Endothelial cell of umbilical vein (primary cell): ENCODE measurements at regions not wholly inside any gene's neighbourhood (a gene's known extent, or its start where the extent isn't known, plus 50 kb on each side); places are given as distances from the start of the nearest gene placed in this dataset.
"Not testable (repeated sequence)": the region's sequence is repeated elsewhere in the genome, so short reads cannot be mapped to it uniquely, and the experiment has no call there.

ENCODE experiments used
- BruUV-seq: library from RNA; stranded (reverse); fragments of 400-500 nt; replicated peaks from 2 replicates; lab custom pipeline; 2021; lab: Mats Ljungman, UMichigan
- CTCF ChIA-PET: fragments of 300-600, 350-600 bp; sonication (Branson Sonifier 250); formaldehyde crosslinking; loops from one replicate; lab custom pipeline; 2021; ENCODE audit warnings: antibody characterized with exemption, inconsistent platforms; lab: Charles Lee
- POLR2A ChIA-PET: fragments of 300-600, 350-600 bp; sonication (Branson Sonifier 250); formaldehyde crosslinking; loops from one replicate; lab custom pipeline; 2021; ENCODE audit warnings: antibody characterized with exemption, inconsistent platforms; lab: Charles Lee
- DNase-seq: peaks from one replicate; pipeline ENCODE4 v3.0.0-alpha.2; 2011; ENCODE audit warnings: low read depth, low spot score
- FAIRE-seq: peaks from 2 replicates; lab custom pipeline; 2011; peaks lifted over from hg19 to GRCh38; lab: Jason Lieb, UNC
- H2AFZ ChIP-seq: 2 replicates; pipeline ENCODE4 v1.6.0; 2012; ENCODE audit warnings: low read depth, low read length, control low read depth, inconsistent platforms
- H3K27ac ChIP-seq: 2 replicates; pipeline ENCODE4 v1.5.1; 2011; ENCODE audit warnings: low read depth, mild to moderate bottlenecking, control low read depth, low read length, moderate library complexity; ENCODE audit not compliant: insufficient read depth
- H3K27me3 ChIP-seq, 2 experiments: 2 replicates each; pipeline versions ENCODE4 v1.6.0 to v1.6.1; 2011; ENCODE audit warnings: low read length in 2 of 2, mixed read lengths in 1 of 2; ENCODE audit not compliant: control insufficient read depth in 2 of 2, insufficient read depth in 2 of 2
- H3K36me3 ChIP-seq, 2 experiments: 2 replicates in 1 of 2; 3 replicates in 1 of 2; pipeline ENCODE4 v1.5.1; 2011; ENCODE audit warnings: low read length in 2 of 2, mild to moderate bottlenecking in 1 of 2, moderate library complexity in 1 of 2; ENCODE audit not compliant: control insufficient read depth in 2 of 2, insufficient read depth in 2 of 2; ENCODE audit errors: extremely low read depth in 1 of 2
- H3K4me1 ChIP-seq: 3 replicates; pipeline ENCODE4 v1.5.1; 2011; ENCODE audit warnings: mild to moderate bottlenecking, low read length; ENCODE audit not compliant: control insufficient read depth, insufficient read depth; ENCODE audit errors: extremely low read depth
- H3K4me2 ChIP-seq: 2 replicates; pipeline ENCODE4 v1.6.1; 2011; ENCODE audit warnings: low read length, control low read depth, mixed read lengths; ENCODE audit not compliant: insufficient read depth
- H3K4me3 ChIP-seq, 3 experiments: fragments of 200-600 bp in 1 of 3; sonication (generic), shearing (Covaris generic) in 1 of 3; replicated peaks in 1 of 3; 2 replicates each; pipeline ENCODE4 v1.5.1; 2011 to 2016; ENCODE audit warnings: control low read depth in 3 of 3, low read length in 3 of 3, mild to moderate bottlenecking in 2 of 3, inconsistent platforms in 1 of 3, low read depth in 1 of 3, moderate library complexity in 1 of 3; ENCODE audit not compliant: insufficient read depth in 1 of 3
- H3K79me2 ChIP-seq: 2 replicates; pipeline ENCODE4 v1.6.0; 2012; ENCODE audit warnings: low read length, inconsistent platforms; ENCODE audit not compliant: control insufficient read depth, insufficient read depth
- H3K9ac ChIP-seq: replicated peaks from 2 replicates; pipeline ENCODE3; 2011; ENCODE audit warnings: low read length, control low read depth; ENCODE audit not compliant: insufficient read depth; ENCODE audit errors: extremely low read depth
- H3K9me1 ChIP-seq: replicated peaks from 3 replicates; pipeline ENCODE4 v1.6.0; 2011; ENCODE audit warnings: mild to moderate bottlenecking, low read length; ENCODE audit not compliant: control insufficient read depth, insufficient read depth; ENCODE audit errors: extremely low read depth
- H3K9me3 ChIP-seq: replicated peaks from 2 replicates; pipeline ENCODE4 v1.5.1; 2012; ENCODE audit warnings: low read length, inconsistent platforms; ENCODE audit not compliant: control insufficient read depth, insufficient read depth
- H4K20me1 ChIP-seq: replicated peaks from 2 replicates; pipeline ENCODE3; 2011; ENCODE audit warnings: mild to moderate bottlenecking, low read length; ENCODE audit not compliant: control insufficient read depth, insufficient read depth; ENCODE audit errors: extremely low read depth
- CTCF ChIP-seq, 2 donors: IDR thresholded peaks; 1 replicate in 1 of 2; 2 replicates in 1 of 2; pipeline ENCODE4 v1.5.1; 2011; ENCODE audit warnings: low read length in 2 of 2, mild to moderate bottlenecking in 2 of 2, moderate library complexity in 2 of 2, control low read depth in 1 of 2, inconsistent platforms in 1 of 2, low read depth in 1 of 2; ENCODE audit not compliant: insufficient read depth in 1 of 2; ENCODE audit errors: extremely low read depth in 1 of 2
- FOS ChIP-seq: IDR thresholded peaks from 2 replicates; pipeline ENCODE4 v1.6.1; 2011; ENCODE audit warnings: mild to moderate bottlenecking, low read length, moderate library complexity, borderline replicate concordance; ENCODE audit not compliant: insufficient read depth
- GATA2 ChIP-seq: IDR thresholded peaks from 2 replicates; pipeline ENCODE4 v1.7.0; 2011; ENCODE audit warnings: low read depth, mild to moderate bottlenecking, moderate library complexity, mixed read lengths, low read length; ENCODE audit not compliant: insufficient read length, insufficient read depth
- JUN ChIP-seq: IDR thresholded peaks from 2 replicates; pipeline ENCODE4 v1.6.1; 2011; ENCODE audit warnings: borderline replicate concordance, low read depth; ENCODE audit not compliant: insufficient read length, insufficient read depth
- MYC ChIP-seq: IDR thresholded peaks from one replicate; pipeline ENCODE4 v1.6.1; 2011; ENCODE audit warnings: mild to moderate bottlenecking, low read depth, low read length
- POLR2A ChIP-seq: IDR thresholded peaks from 2 replicates; pipeline ENCODE4 v1.6.1; 2012; ENCODE audit warnings: low read depth, mild to moderate bottlenecking, control low read depth, low read length
- POLR2AphosphoS5 ChIP-seq: IDR thresholded peaks from 2 replicates; pipeline ENCODE4 v1.6.1; 2012; ENCODE audit warnings: low read depth, mild to moderate bottlenecking, control low read depth, low read length, moderate library complexity; ENCODE audit not compliant: insufficient read depth
- dilution Hi-C: fragments of 300-500 bp; cut with MboI; formaldehyde crosslinking; loops from one replicate; pipeline ENCODE4 v1.15.0; 2019; ENCODE audit warnings: low sequenced_read_pairs; ENCODE audit not compliant: extremely low pct_ligation_motif_present
- intact Hi-C: fragments of 100-400 bp; cut with micrococcal nuclease; formaldehyde crosslinking; loops from one replicate; pipeline ENCODE4 v1.10.0; 2022

- FAIRE-seq = no peak
- intact Hi-C loops (no loop called here), dilution Hi-C loops (no loop called here)
- Histone ChIP-seq H4K20me1 (no peaks in the 10 kb centered on the region), H3K79me2 (no peaks in the 10 kb centered on the region), H3K4me3 (no peak overlapping the region), H3K4me1 (no peaks in the 10 kb centered on the region), H3K4me2 (no peak overlapping the region), H3K27ac (no peak overlapping the region), H2AFZ (no peak overlapping the region), H3K9me1 (no peaks in the 10 kb centered on the region), H3K36me3 (no peaks in the 10 kb centered on the region), H3K9me3 (peaks cover 7% of the 10 kb centered on the region), H3K27me3 (no peaks in the 10 kb centered on the region), H3K9ac (no peak overlapping the region)
- ChIA-PET POLR2A (no interaction called here), CTCF (no interaction called here)
- TF ChIP-seq JUN (no peak), FOS (no peak), CTCF (IDR thresholded peaks at IDR 0.05; ENCODE audit: extremely low read depth in 1 of 2, insufficient read depth in 1 of 2, low read depth in 1 of 2, low read length in 2 of 2) (no peak), POLR2AphosphoS5 (no peak), POLR2A (no peak), GATA2 (no peak), MYC (no peak)
- no TSS peak for BruUV-seq
- DNase-seq = no peak
Observed at GRCh38 chr3:3429841-3430240, 250.3 kb upstream of the CRBN start.

DNA sequence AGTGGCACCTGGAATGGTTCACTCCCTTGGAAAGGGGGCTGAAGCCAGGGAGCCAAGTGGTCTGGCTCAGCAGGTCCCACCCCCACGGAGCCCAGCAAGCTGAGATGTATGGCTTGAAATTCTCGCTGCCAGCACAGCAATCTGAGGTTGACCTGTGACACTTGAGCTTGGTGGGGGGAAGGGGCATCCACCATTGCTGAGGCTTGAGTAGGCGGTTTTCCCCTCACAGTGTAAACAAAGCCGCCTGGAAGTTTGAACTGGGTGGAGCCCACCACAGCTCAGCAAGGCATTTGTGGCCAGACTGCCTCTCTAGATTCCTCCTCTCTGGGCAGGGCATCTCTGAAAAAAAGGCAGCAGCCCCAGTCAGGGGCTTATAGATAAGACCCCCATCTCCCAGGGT is 228.2 kb upstream of the CRBN start:
- H2AFZ ChIP-seq, H3K4me2 ChIP-seq, CTCF ChIA-PET, H3K9me3 ChIP-seq, H3K36me3 ChIP-seq, H3K9ac ChIP-seq, H3K27me3 ChIP-seq, dilution Hi-C loops, H3K9me1 ChIP-seq, H3K4me3 ChIP-seq, H3K27ac ChIP-seq, H3K79me2 ChIP-seq, BruUV-seq, FAIRE-seq, H4K20me1 ChIP-seq, H3K4me1 ChIP-seq, POLR2A ChIA-PET, DNase-seq: not testable (repeated sequence)
- intact Hi-C loops = loop anchor here (5.0 kb wide), 1 partner anchor 405 kb away; no protein-coding TSS in a partner anchor
